ENCODE measurements at regions not wholly inside any gene's neighbourhood (a gene's known extent, or its start where the extent isn't known, plus 50 kb on each side); places are given as distances from the start of the nearest gene placed in this dataset.
"Not testable (repeated sequence)": the region's sequence is repeated elsewhere in the genome, so short reads cannot be mapped to it uniquely, and the experiment has no call there.

DNA sequence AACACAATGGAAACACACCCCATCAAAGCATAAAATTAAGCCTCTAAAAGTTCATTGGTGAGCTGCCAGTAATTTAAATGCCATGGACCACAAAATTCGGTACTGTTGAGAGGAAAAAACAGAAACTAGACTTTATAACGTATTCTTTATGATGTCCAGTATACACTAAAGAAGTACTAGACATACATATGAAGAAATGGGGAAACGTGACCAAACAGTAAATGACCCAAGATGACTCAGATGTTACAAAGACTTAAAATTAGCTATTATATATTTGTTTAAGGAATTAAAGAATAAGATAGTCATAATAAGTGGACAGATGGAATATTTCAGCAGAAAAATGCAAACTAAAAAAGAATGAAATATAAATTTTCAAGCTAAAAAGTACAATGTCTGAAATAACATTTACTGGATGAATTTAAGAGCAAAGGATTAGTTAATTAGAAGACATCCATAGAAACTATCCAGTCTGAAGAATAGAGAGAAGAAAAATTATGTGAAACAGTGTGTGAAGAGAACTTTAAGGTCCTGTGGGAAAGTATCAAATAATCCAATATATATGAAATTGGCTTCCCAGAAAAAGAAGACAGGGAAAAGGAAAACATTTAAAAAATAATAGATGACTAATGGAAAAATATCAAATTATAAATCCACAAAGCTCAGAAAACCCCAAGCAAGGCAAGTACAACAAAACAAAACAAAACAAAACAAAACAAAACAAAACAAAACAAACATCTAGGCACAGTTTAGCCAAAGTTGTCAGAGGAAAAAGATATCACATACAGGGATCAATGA, 69.4 kb downstream of the SAMD9 start:
- DNase-seq (ENCODE audit: low read depth in 3 of 3, low spot score in 1 of 3): no peak

DNA sequence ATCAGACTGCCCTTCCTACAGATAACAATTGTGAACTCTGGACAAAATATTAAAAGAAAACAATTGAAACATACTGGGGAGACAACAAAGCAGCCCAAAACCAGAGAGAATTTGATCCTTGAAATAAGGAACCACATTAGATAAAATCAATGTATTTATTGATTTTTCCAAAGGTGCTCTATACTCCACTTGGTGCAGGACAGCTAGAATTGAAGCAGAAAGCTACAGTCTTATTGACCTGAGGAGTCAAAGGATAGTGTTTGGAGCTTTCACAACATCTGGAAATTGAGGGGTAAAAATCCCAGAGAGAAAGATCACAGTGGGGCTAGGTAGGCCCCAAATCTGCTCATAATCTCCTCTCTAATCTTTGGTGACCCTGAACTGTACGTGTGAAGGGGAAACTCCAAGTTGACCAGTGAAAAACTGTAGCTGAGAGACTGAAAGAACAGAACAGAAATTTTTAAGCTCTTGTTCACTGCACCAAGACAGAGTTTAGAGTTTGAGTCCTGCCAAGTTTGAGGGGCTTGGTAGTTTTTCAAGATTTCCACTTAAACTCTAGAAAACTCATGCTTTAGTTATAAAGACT, 70.2 kb downstream of the SAMD9 start:
- no peak for DNase-seq (ENCODE audit: low read depth in 3 of 3, low spot score in 1 of 3)

DNA sequence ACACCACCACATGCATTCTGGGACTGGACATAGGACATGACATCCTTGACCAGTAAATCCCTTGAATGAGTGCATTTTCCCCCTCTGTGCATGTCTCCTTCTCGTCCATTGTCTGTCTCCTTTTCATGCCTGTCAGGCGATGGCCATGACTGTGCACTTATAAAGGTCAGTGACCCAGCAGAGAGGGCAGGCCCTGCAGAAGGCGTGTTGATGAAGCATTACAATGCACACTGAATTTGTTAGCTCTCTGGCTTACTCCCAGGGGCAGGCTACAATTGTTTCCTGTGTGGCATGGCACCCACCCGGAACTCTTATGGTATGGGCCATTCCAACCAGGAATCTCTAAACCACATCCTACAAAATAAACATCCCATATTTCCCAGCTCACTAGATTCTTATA, 71.1 kb downstream of the SAMD9 start:
- DNase-seq (ENCODE audit: low read depth in 3 of 3, low spot score in 1 of 3): no peak

DNA sequence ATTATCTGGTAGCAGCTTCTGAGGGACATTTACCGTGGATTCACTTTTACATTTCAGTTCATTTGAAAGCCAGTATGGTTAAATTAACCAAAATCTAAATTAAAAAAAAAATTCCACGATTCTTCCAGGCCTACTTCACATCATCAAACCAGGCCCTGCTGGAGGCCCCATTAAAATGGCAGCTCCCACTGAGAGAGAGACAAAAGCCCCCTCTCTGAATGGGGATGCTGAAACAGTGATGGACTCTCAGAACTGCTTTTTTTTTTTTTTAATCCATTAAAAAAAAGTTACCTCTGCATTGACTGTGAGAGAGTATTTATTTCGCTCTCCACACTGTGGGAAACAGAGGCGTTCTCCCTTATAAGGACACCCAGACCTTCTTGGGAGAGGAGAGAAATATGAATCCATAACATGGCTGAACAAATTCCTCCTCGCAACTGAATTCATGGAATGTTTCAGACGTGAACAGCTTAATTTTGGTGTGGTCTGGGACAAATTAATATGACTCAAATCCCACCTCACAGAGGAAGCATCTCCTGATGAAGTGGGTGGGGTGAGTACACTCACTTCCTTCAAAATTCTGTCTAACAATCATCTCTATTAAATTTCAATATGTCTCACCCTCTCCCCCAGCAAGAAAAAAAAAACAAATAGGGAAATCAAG, 73.5 kb downstream of the SAMD9 start:
- DNase-seq (ENCODE audit: low read depth in 3 of 3, low spot score in 1 of 3): no peak

DNA sequence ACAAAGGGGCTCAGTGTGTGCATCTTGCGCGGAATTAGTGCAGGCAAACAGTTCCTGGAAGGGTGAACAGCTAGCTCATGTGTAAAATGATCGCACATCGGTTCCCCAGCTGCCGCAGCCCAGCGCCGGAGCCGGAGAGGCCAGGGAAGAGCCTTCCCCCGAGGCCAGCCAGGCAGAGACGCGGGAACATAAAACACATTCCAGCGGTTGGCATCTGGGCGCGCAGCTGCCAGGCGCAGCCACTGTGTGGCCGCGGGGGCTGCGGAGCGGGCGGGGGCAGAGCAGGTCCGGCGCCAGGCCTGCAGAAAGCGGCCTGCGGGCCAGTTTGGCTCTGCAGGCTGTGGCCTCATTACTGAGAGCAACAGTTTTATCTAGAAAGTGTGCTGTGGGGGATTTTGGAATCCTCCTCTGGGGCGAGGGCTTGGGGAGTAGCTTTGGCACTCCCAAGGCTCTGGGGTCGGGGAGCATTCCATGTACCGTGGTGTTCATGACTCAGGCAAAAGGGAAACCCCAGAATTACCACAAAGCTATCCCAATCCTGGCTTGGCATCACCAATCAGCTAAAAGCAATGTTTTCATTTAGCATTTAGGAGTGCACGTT, 74.3 kb downstream of the SAMD9 start:
- no peak for DNase-seq (ENCODE audit: low read depth in 3 of 3, low spot score in 1 of 3)

DNA sequence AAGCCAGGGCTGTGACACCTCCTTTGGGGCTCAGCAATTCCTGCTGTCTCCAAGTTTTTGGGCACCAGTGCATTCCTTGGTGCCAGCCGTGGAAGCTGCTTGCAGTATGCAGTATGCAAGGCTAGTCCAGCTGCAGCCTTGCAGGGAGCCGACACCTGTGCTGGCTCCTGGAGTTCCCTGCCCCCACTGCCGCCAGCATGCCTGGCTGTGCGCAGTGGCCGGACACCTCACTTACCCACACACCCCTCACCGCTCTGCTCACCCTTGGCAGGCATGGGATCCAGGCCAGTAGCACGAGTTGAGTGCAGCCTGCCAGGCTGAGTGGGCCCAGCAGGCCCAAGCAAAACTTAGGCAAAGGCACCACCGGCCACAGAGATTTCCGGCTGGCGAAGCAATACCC, 77.4 kb downstream of the SAMD9 start:
- no peak for DNase-seq (ENCODE audit: low read depth in 3 of 3, low spot score in 1 of 3)

DNA sequence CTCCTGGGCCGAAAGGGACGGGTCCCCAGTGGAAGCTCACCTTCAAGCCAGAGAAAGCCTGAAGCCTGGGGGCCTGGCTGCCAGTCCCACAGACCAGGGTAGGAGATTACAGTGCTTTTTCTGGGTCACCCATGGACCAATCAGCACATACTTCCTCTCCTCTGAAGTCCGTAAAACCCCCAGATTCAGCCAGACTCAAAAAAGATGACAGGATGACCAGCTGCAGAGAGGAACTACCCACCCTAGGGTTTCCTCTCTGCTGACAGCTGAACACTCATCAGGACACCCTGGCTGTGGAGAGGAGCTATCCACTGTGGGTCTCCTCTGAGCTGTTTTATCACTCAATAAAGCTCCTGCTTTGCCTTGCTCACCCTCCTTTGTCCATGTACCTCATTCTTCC, 78.0 kb downstream of the SAMD9 start:
- DNase-seq (ENCODE audit: low read depth in 3 of 3, low spot score in 1 of 3): no peak

DNA sequence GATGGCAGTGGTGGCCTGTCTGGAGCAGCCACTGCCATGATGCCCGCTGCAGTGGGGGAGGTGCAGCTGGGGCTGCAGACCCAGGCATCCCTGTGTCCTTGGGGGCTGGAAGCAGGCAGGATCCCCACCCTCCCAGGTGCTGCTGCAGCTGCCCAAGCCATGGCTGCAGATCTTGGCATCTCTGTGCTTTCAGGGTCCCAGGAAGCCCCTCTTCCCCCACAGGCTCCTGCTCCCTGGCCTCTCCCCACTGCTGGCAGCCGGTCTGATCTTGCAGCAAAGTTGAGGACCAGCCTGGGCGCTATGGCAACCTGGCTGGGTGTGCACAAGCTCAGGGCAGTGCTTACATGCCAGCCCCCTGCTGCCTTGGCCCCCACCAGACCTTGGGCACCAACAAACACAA, 78.5 kb downstream of the SAMD9 start:
- DNase-seq (ENCODE audit: low read depth in 3 of 3, low spot score in 1 of 3): no peak

DNA sequence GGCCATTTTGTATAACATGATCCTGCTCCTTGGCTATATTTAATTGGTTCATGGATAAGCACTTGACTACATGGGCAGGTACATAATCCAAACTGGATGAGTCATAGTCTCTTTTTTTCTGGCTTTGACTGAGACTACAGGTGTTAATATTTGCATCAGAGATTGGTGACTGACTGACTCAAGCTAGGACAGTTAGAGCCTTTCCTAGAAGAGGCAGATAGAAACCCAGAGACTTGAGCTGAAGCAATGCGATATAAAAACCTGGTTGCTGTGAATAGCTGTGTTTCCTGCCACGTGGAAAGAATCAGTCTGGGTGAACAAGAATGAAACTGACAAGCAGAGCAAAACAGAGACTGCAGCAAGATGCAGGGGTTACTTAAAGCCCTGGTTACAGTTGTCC, 81.0 kb downstream of the SAMD9 start:
- no peak for DNase-seq (ENCODE audit: low read depth in 3 of 3, low spot score in 1 of 3)

DNA sequence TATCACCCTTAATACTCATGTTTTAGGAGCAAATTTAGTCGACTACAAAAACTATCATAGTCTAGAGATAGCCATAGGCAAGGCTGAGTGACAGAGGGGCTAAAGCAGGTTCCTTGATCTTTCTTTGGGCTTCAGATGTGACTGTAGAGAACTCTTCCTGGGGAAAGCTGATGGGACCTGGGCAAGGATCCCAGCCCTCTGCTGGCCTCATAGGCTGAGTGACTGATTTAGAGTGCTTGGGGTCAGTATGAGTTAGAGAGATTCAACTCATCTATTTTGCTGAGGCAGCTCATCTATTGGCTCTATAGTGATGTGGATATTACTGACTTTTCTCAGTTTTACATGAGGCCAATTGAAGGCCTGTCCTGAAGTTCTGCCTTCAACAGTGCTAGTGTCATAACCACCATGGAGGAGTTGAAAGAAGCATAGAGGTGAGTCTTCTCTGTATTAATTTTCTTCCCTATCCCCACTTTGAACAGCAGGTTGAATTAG, 81.6 kb downstream of the SAMD9 start:
- no peak for DNase-seq (ENCODE audit: low read depth in 3 of 3, low spot score in 1 of 3)

DNA sequence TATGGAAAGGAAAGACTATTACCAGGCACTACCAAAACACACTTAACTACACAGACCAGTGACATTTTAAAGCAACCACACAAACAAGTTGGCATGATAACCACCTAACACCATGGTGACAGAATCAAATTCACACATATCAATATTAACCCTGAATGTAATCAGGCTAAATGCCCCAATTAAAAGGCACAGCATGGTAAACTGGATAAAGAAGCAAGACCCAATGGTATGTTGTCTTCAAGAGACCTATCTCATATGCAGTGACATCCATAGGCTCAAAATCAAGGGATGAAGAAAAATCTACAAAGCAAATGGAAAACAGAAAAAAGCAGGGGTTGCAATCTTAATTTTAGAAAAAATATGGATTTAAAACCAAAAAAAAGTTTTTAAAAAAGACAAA, 86.0 kb downstream of the SAMD9 start:
- DNase-seq (ENCODE audit: low read depth in 3 of 3, low spot score in 1 of 3): no peak

DNA sequence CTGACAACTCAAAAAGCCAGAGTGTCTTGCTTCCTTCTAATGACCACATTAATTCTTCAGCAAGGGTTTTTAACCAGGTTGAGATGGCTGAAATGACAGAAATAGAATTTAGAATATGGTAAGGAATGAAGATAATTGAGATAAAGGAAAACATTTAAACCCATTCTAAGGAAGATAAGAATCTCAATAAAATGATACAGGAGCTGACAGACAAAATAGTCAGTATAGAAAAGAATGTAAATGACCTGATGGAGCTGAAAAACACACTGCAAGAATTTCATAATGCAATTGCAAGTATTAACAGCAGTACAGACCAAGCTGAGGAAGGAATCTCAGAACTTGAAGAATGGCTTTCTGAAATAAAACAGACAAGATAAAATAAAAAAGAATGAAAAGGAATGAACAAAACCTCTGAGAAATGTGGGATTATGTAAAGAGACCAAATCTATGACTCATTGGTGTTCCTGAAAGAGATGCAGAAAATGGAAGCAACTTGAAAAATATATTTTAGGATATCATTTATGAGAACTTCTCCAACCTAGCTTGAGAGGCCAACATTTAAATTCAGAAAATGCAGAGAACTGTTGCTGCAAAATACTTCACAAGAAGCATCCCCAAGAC, 87.1 kb downstream of the SAMD9 start:
- no peak for DNase-seq (ENCODE audit: low read depth in 3 of 3, low spot score in 1 of 3)

DNA sequence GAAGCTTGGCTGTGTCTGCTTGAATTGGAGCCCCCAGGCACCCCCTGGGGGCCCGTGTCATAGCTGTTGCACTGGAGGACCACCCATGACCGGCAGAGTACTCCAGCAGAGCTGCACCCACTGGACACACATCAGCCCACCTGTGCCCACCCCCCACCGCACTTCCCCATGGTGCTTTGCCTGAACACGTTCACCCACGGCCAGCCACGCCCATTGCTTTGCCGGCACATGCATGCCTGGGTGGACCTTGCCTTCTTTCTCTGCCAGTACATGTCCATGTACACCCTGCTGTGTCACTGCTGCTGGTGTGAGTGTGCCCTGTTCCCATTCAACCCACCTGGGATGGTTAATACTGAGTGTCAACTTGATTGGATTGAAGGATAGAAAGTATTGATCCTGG, 88.7 kb downstream of the SAMD9 start:
- no peak for DNase-seq (ENCODE audit: low read depth in 3 of 3, low spot score in 1 of 3)

DNA sequence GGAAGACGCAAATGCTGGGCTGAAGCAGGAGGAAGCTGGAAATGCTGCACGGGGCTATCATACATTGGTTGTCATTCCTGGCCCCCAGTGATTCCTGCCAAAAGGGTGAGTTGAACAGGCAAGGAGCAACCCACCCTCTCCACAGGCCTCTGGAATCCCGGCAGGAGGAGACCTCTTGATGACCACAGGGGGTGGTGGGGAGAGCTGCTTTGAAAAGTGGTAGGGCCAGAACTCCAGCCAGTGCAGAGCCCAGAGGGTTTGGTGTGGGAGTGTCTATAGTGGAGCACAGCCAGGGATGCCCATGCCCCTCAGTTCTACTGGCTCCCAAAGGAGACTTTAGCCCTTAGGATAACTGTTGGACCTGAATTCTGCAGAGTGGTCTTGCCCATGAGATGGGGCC, 89.2 kb downstream of the SAMD9 start:
- DNase-seq (ENCODE audit: low read depth in 3 of 3, low spot score in 1 of 3): no peak

DNA sequence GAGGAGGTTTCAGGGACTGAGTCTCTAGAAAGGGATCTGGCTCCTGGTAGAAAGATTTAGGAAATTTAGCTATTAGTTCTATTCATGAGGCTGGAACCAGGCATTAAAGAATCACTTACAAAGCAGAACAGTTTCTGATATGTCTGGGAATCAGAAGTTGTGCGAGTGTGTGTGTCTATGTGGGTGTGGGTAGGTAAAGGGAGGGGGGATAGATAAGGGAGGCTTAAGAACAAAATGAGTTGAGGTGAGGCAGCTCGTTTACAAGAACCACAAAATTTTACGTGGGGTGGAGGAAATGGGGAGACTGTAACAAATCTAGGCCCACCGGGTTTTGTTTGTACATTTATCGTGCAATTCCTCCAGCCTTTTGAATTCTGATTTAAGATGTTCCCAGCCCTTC, 90.7 kb downstream of the SAMD9 start:
- no peak for DNase-seq (ENCODE audit: low read depth in 3 of 3, low spot score in 1 of 3)

DNA sequence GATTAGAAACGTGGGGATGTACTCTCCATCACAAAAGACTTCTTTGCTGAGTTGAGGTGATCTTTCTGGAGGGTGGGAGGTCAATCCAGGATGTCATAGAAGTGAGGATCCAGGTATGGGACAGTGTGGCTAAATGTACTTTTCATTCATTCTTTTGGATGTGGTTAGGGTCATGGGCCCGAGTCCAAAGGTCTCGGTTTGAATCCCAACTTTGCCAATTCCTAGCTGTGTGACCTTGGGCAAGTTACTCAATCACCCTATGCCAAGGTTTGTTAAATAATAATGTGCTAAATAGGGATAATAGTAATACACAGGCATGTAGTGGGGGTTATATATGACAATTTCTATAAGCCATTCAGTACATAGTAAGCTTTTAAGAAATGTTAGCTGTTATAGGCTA, 91.4 kb downstream of the SAMD9 start:
- no peak for DNase-seq (ENCODE audit: low read depth in 3 of 3, low spot score in 1 of 3)

DNA sequence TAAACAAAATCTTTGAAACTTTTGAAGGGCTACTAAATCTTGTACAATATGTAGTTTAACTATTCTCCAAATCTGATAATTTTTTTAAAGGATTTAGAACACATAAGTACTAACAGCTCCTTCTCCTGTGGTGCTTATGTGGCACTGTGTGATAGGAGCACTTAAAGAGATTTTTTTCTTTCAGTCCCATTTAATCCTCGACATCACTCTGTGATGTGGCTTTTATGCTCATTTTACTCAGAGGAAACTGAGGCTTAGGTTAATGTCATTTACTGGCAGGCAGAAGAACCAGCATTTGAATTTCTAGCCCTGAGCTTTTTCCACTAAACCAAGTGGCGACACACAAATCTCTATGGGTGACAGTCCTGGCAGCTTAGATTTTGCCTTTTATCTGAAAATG, 92.4 kb downstream of the SAMD9 start:
- DNase-seq (ENCODE audit: low read depth in 3 of 3, low spot score in 1 of 3): no peak

DNA sequence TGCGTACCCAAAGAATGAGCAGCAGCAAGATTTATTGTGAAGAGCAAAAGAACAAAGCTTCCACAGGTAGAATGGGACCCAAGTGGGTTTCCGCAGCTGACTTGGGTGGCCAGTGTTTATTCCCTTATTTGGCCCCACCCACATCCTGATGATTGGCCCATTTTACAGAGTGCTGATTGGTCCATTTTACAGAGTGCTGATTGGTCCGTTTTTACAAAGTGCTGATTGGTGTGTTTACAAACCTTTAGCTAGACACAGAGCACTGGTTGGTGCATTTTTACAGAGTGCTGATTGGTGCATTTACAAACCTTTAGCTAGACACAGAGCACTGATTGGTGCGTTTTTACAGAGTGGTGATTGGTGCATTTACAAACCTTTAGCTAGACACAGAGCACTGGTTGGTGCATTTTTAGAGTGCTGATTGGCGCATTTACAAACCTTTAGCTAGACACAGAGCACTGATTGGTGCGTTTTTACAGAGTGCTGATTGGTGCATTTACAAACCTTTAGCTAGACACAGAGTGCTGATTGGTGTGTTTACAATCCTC, 94.8 kb downstream of the SAMD9 start:
- not testable (repeated sequence) for DNase-seq (ENCODE audit: low read depth in 3 of 3, low spot score in 1 of 3)

DNA sequence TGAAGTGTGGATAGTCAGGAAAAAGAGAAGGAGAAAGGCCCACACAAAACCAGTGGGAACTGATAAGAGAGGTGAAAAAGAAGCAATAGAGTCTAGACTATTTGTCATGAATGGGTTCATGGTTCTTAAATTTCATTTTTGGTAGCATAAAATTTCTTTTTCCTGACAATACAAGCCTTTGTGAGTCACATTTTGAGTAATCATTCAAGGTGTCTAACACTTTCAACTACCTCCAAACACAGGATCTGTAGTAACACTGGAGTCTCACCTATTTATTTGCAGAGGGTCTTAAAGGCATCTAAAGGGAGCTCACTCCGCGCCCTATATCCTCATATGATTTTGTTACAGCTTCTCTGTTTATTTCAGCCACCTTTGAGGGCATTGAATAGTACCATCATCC, 96.0 kb downstream of the SAMD9 start:
- no peak for DNase-seq (ENCODE audit: low read depth in 3 of 3, low spot score in 1 of 3)

DNA sequence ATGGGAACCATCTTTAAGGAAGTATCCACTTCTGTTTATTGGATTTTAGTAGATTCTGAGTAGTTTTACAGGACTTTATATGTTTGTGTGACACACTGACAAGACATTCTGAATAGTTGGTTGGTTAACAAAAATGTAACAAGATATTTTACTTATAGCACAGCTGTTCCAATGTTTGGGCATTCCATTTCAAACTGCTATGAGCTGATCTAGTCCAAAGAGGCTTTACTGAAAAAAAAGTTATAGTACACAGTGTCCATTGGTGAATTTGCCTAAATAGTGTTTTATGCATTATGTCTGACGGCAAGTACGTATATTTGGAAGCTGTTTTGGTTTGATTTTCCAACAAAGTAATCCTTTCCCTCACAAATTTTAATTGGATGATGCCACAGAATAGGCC, 99.1 kb downstream of the SAMD9 start:
- no peak for DNase-seq (ENCODE audit: low read depth in 3 of 3, low spot score in 1 of 3)

DNA sequence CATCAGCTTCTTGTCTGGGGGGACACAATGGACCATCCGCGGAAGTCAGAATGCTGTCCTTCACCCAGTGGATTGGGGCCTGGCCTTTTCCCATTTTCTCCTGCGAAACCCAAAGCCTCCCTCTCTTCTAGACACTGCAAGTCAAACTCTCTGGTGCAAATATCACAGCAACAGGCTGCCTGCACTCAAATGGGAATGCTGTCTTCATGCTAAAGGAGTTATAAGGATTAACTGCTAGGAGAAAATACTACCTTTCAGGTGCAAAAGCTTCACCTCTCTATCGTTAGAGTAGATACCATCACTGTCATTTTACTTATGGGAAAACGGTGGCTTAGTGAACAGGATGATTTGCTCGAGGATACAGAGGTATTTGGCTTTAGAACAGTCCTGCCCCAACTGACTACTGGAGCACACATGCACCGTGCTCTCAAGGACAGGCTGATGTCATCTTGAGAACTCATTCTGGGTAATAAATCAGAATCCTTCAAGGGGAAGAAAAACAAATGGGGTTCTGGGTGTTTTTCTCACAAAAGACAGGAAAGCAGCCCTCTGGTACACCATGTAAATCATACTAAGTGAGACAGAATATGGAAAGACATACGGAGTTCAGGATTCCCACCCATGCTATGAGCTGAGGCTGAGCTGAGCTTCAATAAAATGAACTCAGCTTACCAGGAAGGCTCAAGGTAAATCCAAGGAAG, 100.9 kb downstream of the SAMD9 start:
- DNase-seq (ENCODE audit: low read depth in 3 of 3, low spot score in 1 of 3): no peak

Measured in stimulated activated CD4-positive, alpha-beta T cell treated with anti-CD3 and anti-CD28 coated beads, TNF-alpha, amount 100 ng/mL, for 1 hour (primary cell).